Fibroblast of gingiva (primary cell): ENCODE measurements at regions not wholly inside any gene's neighbourhood (a gene's known extent, or its start where the extent isn't known, plus 50 kb on each side); places are given as distances from the start of the nearest gene placed in this dataset.
"Not testable (repeated sequence)": the region's sequence is repeated elsewhere in the genome, so short reads cannot be mapped to it uniquely, and the experiment has no call there.

Experiments
- DNase-seq: peaks from one replicate; pipeline ENCODE4 v3.0.0-alpha.2; 2011; ENCODE audit warnings: low read depth

GRCh38 chr20:56769921-56770600 is 141.0 kb downstream of the TFAP2C start:
- DNase-seq: no peak

GRCh38 chr20:56773749-56774148 is 144.6 kb downstream of the TFAP2C start:
- no peak for DNase-seq

GRCh38 chr20:56774873-56775272 is 145.8 kb downstream of the TFAP2C start:
- no peak for DNase-seq

- DNase-seq: no peak
Observed at GRCh38 chr20:56776345-56776744, 147.2 kb downstream of the TFAP2C start.

GRCh38 chr20:56778765-56779195 is 149.7 kb downstream of the TFAP2C start:
- peak; percentile 47 for DNase-seq

- no peak for DNase-seq
Observed at GRCh38 chr20:56779452-56780143, 150.5 kb downstream of the TFAP2C start.

GRCh38 chr20:56780266-56780665 is 151.2 kb downstream of the TFAP2C start:
- peak; percentile 66 for DNase-seq

- peak; percentile 98 for DNase-seq
Observed at GRCh38 chr20:56781108-56781739, 152.1 kb downstream of the TFAP2C start.

GRCh38 chr20:56781987-56782560 is 153.0 kb downstream of the TFAP2C start:
- not testable (repeated sequence) for DNase-seq

- peak; percentile 78 for DNase-seq
Observed at GRCh38 chr20:56782814-56783213, 153.7 kb downstream of the TFAP2C start.

GRCh38 chr20:56783826-56784225 is 154.7 kb downstream of the TFAP2C start:
- no peak for DNase-seq

GRCh38 chr20:56786503-56786902 is 157.4 kb downstream of the TFAP2C start:
- DNase-seq: no peak

GRCh38 chr20:56788041-56788670 is 159.1 kb downstream of the TFAP2C start:
- peak; percentile 96 for DNase-seq

- DNase-seq: no peak
Observed at GRCh38 chr20:56788671-56789610, 159.8 kb downstream of the TFAP2C start.

GRCh38 chr20:56793916-56794315 is 164.8 kb downstream of the TFAP2C start:
- no peak for DNase-seq

- no peak for DNase-seq
Observed at GRCh38 chr20:56795492-56795891, 166.4 kb downstream of the TFAP2C start.

GRCh38 chr20:56796345-56796744 is 167.2 kb downstream of the TFAP2C start:
- DNase-seq: no peak

- DNase-seq: no peak
Observed at GRCh38 chr20:56797023-56797422, 167.9 kb downstream of the TFAP2C start.

- no peak for DNase-seq
Observed at GRCh38 chr20:56798634-56799033, 169.5 kb downstream of the TFAP2C start.

- DNase-seq: no peak
Observed at GRCh38 chr20:56799187-56799586, 170.1 kb downstream of the TFAP2C start.

- no peak for DNase-seq
Observed at GRCh38 chr20:56800088-56800487, 171.0 kb downstream of the TFAP2C start.
